ENCODE measurements at regions not wholly inside any gene's neighbourhood (a gene's known extent, or its start where the extent isn't known, plus 50 kb on each side); places are given as distances from the start of the nearest gene placed in this dataset.
"Not testable (repeated sequence)": the region's sequence is repeated elsewhere in the genome, so short reads cannot be mapped to it uniquely, and the experiment has no call there.

GRCh38 chr6:11891547-11891946 is 112.9 kb upstream of the ADTRP start:
- H3K4me1 ChIP-seq (ENCODE audit: control insufficient read depth, insufficient read depth, low read length) = no peaks in the 10 kb centered on the region

GRCh38 chr6:11890849-11891248 is 112.2 kb upstream of the ADTRP start:
- no peak for DNase-seq
- Histone ChIP-seq H3K4me1 (ENCODE audit: control insufficient read depth, insufficient read depth, low read length) (no peaks in the 10 kb centered on the region), H3K36me3 (ENCODE audit: control insufficient read depth, insufficient read depth, low read length) (no peaks in the 10 kb centered on the region), H3K4me3 (ENCODE audit: low read length) (no peak overlapping the region), H3K27me3 (ENCODE audit: control insufficient read depth, insufficient read depth, low read length) (no peaks in the 10 kb centered on the region), H3K9me3 (ENCODE audit: control insufficient read depth, low read depth, low read length) (no peaks in the 10 kb centered on the region), H3K27ac (ENCODE audit: low read length) (no peak overlapping the region)
- WGBS (ENCODE audit: insufficient coverage, low lambda C conversion rate) = no CpG with 5 or more reads among the region's 1 CpG

More at GRCh38 chr6:11891547-11891946, 112.9 kb upstream of the ADTRP start:
- Histone ChIP-seq H3K27me3 (ENCODE audit: control insufficient read depth, insufficient read depth, low read length) (no peaks in the 10 kb centered on the region), H3K27ac (ENCODE audit: low read length) (no peak overlapping the region), H3K4me3 (ENCODE audit: low read length) (no peak overlapping the region), H3K36me3 (ENCODE audit: control insufficient read depth, insufficient read depth, low read length) (no peaks in the 10 kb centered on the region), H3K9me3 (ENCODE audit: control insufficient read depth, low read depth, low read length) (no peaks in the 10 kb centered on the region)
- DNase-seq = no peak

GRCh38 chr6:11890209-11890608 is 111.6 kb upstream of the ADTRP start:
- no peak for DNase-seq

GRCh38 chr6:11889572-11889971 is 111.0 kb upstream of the ADTRP start:
- Histone ChIP-seq H3K4me3 (ENCODE audit: low read length) (no peak overlapping the region), H3K27ac (ENCODE audit: low read length) (no peak overlapping the region), H3K36me3 (ENCODE audit: control insufficient read depth, insufficient read depth, low read length) (no peaks in the 10 kb centered on the region), H3K4me1 (ENCODE audit: control insufficient read depth, insufficient read depth, low read length) (no peaks in the 10 kb centered on the region), H3K9me3 (ENCODE audit: control insufficient read depth, low read depth, low read length) (no peaks in the 10 kb centered on the region), H3K27me3 (ENCODE audit: control insufficient read depth, insufficient read depth, low read length) (no peaks in the 10 kb centered on the region)
- no peak for DNase-seq
- WGBS (ENCODE audit: insufficient coverage, low lambda C conversion rate) = 100% methylated on average over 1 of the region's 3 CpGs

More at GRCh38 chr6:11890209-11890608, 111.6 kb upstream of the ADTRP start:
- H3K9me3 ChIP-seq (ENCODE audit: control insufficient read depth, low read depth, low read length) = no peaks in the 10 kb centered on the region
- no peak overlapping the region for H3K27ac ChIP-seq (ENCODE audit: low read length)
- no peaks in the 10 kb centered on the region for H3K27me3 ChIP-seq (ENCODE audit: control insufficient read depth, insufficient read depth, low read length)
- H3K4me3 ChIP-seq (ENCODE audit: low read length) = no peak overlapping the region
- H3K4me1 ChIP-seq (ENCODE audit: control insufficient read depth, insufficient read depth, low read length) = no peaks in the 10 kb centered on the region
- H3K36me3 ChIP-seq (ENCODE audit: control insufficient read depth, insufficient read depth, low read length) = no peaks in the 10 kb centered on the region

- Histone ChIP-seq H3K4me3 (ENCODE audit: low read length) (no peak overlapping the region), H3K27me3 (ENCODE audit: control insufficient read depth, insufficient read depth, low read length) (no peaks in the 10 kb centered on the region), H3K36me3 (ENCODE audit: control insufficient read depth, insufficient read depth, low read length) (no peaks in the 10 kb centered on the region), H3K27ac (ENCODE audit: low read length) (no peak overlapping the region), H3K4me1 (ENCODE audit: control insufficient read depth, insufficient read depth, low read length) (no peaks in the 10 kb centered on the region), H3K9me3 (ENCODE audit: control insufficient read depth, low read depth, low read length) (no peaks in the 10 kb centered on the region)
- DNase-seq = no peak
- WGBS (ENCODE audit: insufficient coverage, low lambda C conversion rate) = no CpG with 5 or more reads among the region's 5 CpGs
Observed at GRCh38 chr6:11888727-11889126, 110.1 kb upstream of the ADTRP start.

- H3K4me3 ChIP-seq (ENCODE audit: low read length) = no peak overlapping the region
- H3K9me3 ChIP-seq (ENCODE audit: control insufficient read depth, low read depth, low read length) = no peaks in the 10 kb centered on the region
- no peak overlapping the region for H3K27ac ChIP-seq (ENCODE audit: low read length)
- no peaks in the 10 kb centered on the region for H3K27me3 ChIP-seq (ENCODE audit: control insufficient read depth, insufficient read depth, low read length)
- no peaks in the 10 kb centered on the region for H3K36me3 ChIP-seq (ENCODE audit: control insufficient read depth, insufficient read depth, low read length)
- DNase-seq = no peak
- 100% methylated on average over 1 of the region's 1 CpG for WGBS (ENCODE audit: insufficient coverage, low lambda C conversion rate)
- H3K4me1 ChIP-seq (ENCODE audit: control insufficient read depth, insufficient read depth, low read length) = no peaks in the 10 kb centered on the region
Observed at GRCh38 chr6:11885159-11885558, 106.6 kb upstream of the ADTRP start.

- DNase-seq; H3K9me3 ChIP-seq (ENCODE audit: control insufficient read depth, low read depth, low read length); H3K27ac ChIP-seq (ENCODE audit: low read length); H3K4me3 ChIP-seq (ENCODE audit: low read length); H3K4me1 ChIP-seq (ENCODE audit: control insufficient read depth, insufficient read depth, low read length); H3K36me3 ChIP-seq (ENCODE audit: control insufficient read depth, insufficient read depth, low read length); H3K27me3 ChIP-seq (ENCODE audit: control insufficient read depth, insufficient read depth, low read length): not testable (repeated sequence)
- no CpG with 5 or more reads among the region's 2 CpGs for WGBS (ENCODE audit: insufficient coverage, low lambda C conversion rate)
Observed at GRCh38 chr6:11883471-11883870, 104.9 kb upstream of the ADTRP start.

- H3K27me3 ChIP-seq (ENCODE audit: control insufficient read depth, insufficient read depth, low read length); H3K4me3 ChIP-seq (ENCODE audit: low read length); H3K9me3 ChIP-seq (ENCODE audit: control insufficient read depth, low read depth, low read length); H3K36me3 ChIP-seq (ENCODE audit: control insufficient read depth, insufficient read depth, low read length); H3K27ac ChIP-seq (ENCODE audit: low read length); DNase-seq; H3K4me1 ChIP-seq (ENCODE audit: control insufficient read depth, insufficient read depth, low read length): not testable (repeated sequence)
- 100% methylated on average over 1 of the region's 4 CpGs for WGBS (ENCODE audit: insufficient coverage, low lambda C conversion rate)
Observed at GRCh38 chr6:11880156-11880555, 101.6 kb upstream of the ADTRP start.

GRCh38 chr6:11878735-11879134 is 100.1 kb upstream of the ADTRP start:
- H3K4me3 ChIP-seq (ENCODE audit: low read length) = no peak overlapping the region
- DNase-seq = peak in 1 of 2 donors; percentile 13
- H3K4me1 ChIP-seq (ENCODE audit: control insufficient read depth, insufficient read depth, low read length) = no peaks in the 10 kb centered on the region
- no peaks in the 10 kb centered on the region for H3K27me3 ChIP-seq (ENCODE audit: control insufficient read depth, insufficient read depth, low read length)
- WGBS (ENCODE audit: insufficient coverage, low lambda C conversion rate) = no CpG with 5 or more reads among the region's 3 CpGs
- H3K9me3 ChIP-seq (ENCODE audit: control insufficient read depth, low read depth, low read length) = no peaks in the 10 kb centered on the region
- H3K27ac ChIP-seq (ENCODE audit: low read length) = no peak overlapping the region
- no peaks in the 10 kb centered on the region for H3K36me3 ChIP-seq (ENCODE audit: control insufficient read depth, insufficient read depth, low read length)

- no peaks in the 10 kb centered on the region for H3K4me1 ChIP-seq (ENCODE audit: control insufficient read depth, insufficient read depth, low read length)
- no peak for DNase-seq
- H3K9me3 ChIP-seq (ENCODE audit: control insufficient read depth, low read depth, low read length) = no peaks in the 10 kb centered on the region
- H3K4me3 ChIP-seq (ENCODE audit: low read length) = no peak overlapping the region
- 60% methylated on average over 2 of the region's 3 CpGs for WGBS (ENCODE audit: insufficient coverage, low lambda C conversion rate)
- H3K27me3 ChIP-seq (ENCODE audit: control insufficient read depth, insufficient read depth, low read length) = no peaks in the 10 kb centered on the region
- no peak overlapping the region for H3K27ac ChIP-seq (ENCODE audit: low read length)
- no peaks in the 10 kb centered on the region for H3K36me3 ChIP-seq (ENCODE audit: control insufficient read depth, insufficient read depth, low read length)
Observed at GRCh38 chr6:11878029-11878428, 99.4 kb upstream of the ADTRP start.

GRCh38 chr6:11876934-11877433 is 98.4 kb upstream of the ADTRP start:
- no CpG with 5 or more reads among the region's 10 CpGs for WGBS (ENCODE audit: insufficient coverage, low lambda C conversion rate)
- H3K4me3 ChIP-seq (ENCODE audit: low read length) = no peak overlapping the region

More at GRCh38 chr6:11876934-11877433, 98.4 kb upstream of the ADTRP start:
- Histone ChIP-seq H3K4me1 (ENCODE audit: control insufficient read depth, insufficient read depth, low read length) (no peaks in the 10 kb centered on the region), H3K36me3 (ENCODE audit: control insufficient read depth, insufficient read depth, low read length) (no peaks in the 10 kb centered on the region), H3K9me3 (ENCODE audit: control insufficient read depth, low read depth, low read length) (no peaks in the 10 kb centered on the region), H3K27ac (ENCODE audit: low read length) (no peak overlapping the region), H3K27me3 (ENCODE audit: control insufficient read depth, insufficient read depth, low read length) (no peaks in the 10 kb centered on the region)
- no peak for DNase-seq
